ENCODE measurements at regions not wholly inside any gene's neighbourhood (a gene's known extent, or its start where the extent isn't known, plus 50 kb on each side); places are given as distances from the start of the nearest gene placed in this dataset.
"Not testable (repeated sequence)": the region's sequence is repeated elsewhere in the genome, so short reads cannot be mapped to it uniquely, and the experiment has no call there.

GRCh38 chr12:3419558-3419957 lies 71.4 kb upstream of the PRMT8 start:
- Histone ChIP-seq H3K9me3 (no peaks in the 10 kb centered on the region), H3K27ac (no peak overlapping the region), H3K4me1 (no peaks in the 10 kb centered on the region), H3K27me3 (ENCODE audit: insufficient read depth in 3 of 3, low read length in 2 of 3) (peaks cover 0 to 6% (median 0%) of the 10 kb centered on the region in 3 donors), H3K36me3 (ENCODE audit: insufficient read depth in 1 of 2, low read depth in 1 of 2) (no peaks in the 10 kb centered on the region), H3K4me3 (no peak overlapping the region)
- ATAC-seq (no peak), DNase-seq (no peak)
- WGBS, 3 donors: 69 to 71% (median 70%) methylated on average over 3 of the region's 3 CpGs
- TF ChIP-seq CTCF (IDR thresholded peaks at IDR 0.05): no peak
- intact Hi-C loops (cut with DNase I): no loop called here

- no peak for ATAC-seq
- peaks cover 0 to 6% (median 0%) of the 10 kb centered on the region in 3 donors for H3K27me3 ChIP-seq (ENCODE audit: insufficient read depth in 3 of 3, low read length in 2 of 3)
- 30 to 39% (median 35%) methylated on average over 6 of the region's 6 CpGs for WGBS, 3 donors
- H3K4me1 ChIP-seq: no peaks in the 10 kb centered on the region
- no peaks in the 10 kb centered on the region for H3K36me3 ChIP-seq (ENCODE audit: insufficient read depth in 1 of 2, low read depth in 1 of 2)
- no peak overlapping the region for H3K27ac ChIP-seq
- H3K4me3 ChIP-seq: no peak overlapping the region
- DNase-seq: no peak
- intact Hi-C loops (cut with DNase I): no loop called here
- H3K9me3 ChIP-seq: no peaks in the 10 kb centered on the region
- TF ChIP-seq CTCF (IDR thresholded peaks at IDR 0.05): no peak
Observed at GRCh38 chr12:3420693-3421092, 70.3 kb upstream of the PRMT8 start.

- no peak for TF ChIP-seq CTCF (IDR thresholded peaks at IDR 0.05)
- Histone ChIP-seq H3K4me1 (no peaks in the 10 kb centered on the region), H3K4me3 (no peak overlapping the region), H3K9me3 (no peaks in the 10 kb centered on the region), H3K27me3 (ENCODE audit: insufficient read depth in 3 of 3, low read length in 2 of 3) (peaks cover 0 to 6% (median 0%) of the 10 kb centered on the region in 3 donors), H3K27ac (no peak overlapping the region), H3K36me3 (ENCODE audit: insufficient read depth in 1 of 2, low read depth in 1 of 2) (no peaks in the 10 kb centered on the region)
- 11 to 17% (median 14%) methylated on average over 13 of the region's 13 CpGs for WGBS, 3 donors
- intact Hi-C loops (cut with DNase I): no loop called here
- no peak for DNase-seq
- no peak for ATAC-seq
Observed at GRCh38 chr12:3421191-3421978, 69.6 kb upstream of the PRMT8 start.

DNA sequence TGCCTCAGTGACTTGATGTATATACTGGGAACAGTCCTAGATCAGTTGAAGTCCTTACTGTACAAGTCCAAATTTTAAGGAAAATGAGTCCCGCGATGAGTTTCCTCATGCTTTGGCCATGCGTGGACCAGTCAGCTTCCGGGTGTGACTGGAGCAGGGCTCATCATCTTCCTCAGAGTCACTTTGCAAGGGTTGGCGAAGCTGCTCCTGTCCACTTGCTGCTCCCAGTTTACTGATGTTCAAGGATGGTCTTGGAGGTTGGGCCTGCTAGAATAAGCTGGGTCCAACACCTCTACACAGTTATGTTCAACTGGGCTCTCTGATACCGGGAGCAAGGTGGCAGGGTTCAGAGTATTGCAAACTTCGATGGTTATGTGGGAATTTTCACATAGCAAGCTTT lies 66.2 kb upstream of the PRMT8 start:
- H3K4me1 ChIP-seq; H3K9me3 ChIP-seq; ATAC-seq; H3K27me3 ChIP-seq (ENCODE audit: insufficient read depth in 3 of 3, low read length in 2 of 3); DNase-seq; H3K4me3 ChIP-seq; H3K27ac ChIP-seq; intact Hi-C loops (cut with DNase I); H3K36me3 ChIP-seq (ENCODE audit: insufficient read depth in 1 of 2, low read depth in 1 of 2): not testable (repeated sequence)
- 79 to 97% (median 87%) methylated on average over 7 of the region's 7 CpGs for WGBS, 3 donors

DNA sequence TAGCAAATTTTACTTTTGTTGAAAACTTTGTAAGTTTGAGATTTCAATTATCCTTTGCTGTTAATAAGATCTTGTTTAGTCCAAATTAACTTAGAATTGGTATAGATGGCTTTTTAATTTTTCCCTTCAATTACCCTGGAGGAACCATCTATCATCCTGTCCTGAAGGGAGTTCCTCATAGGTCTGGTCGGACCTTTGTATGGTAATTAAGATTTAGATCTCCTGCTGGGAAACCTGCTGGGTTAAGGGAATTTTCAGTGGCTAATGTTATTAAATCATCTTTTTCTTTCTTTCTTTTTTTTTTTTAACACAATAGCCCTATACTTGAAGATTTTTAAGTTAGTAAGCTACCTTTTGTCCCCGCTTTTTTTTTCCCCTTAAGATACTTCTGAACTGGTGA lies 63.0 kb upstream of the PRMT8 start:
- H3K27me3 ChIP-seq (ENCODE audit: insufficient read depth in 3 of 3, low read length in 2 of 3): peaks cover 0 to 4% (median 0%) of the 10 kb centered on the region in 3 donors
- no peak overlapping the region for H3K27ac ChIP-seq
- no peaks in the 10 kb centered on the region for H3K4me1 ChIP-seq
- ATAC-seq (no peak), DNase-seq (no peak)
- intact Hi-C loops (cut with DNase I): no loop called here
- H3K4me3 ChIP-seq: no peak overlapping the region
- no peaks in the 10 kb centered on the region for H3K9me3 ChIP-seq
- H3K36me3 ChIP-seq (ENCODE audit: insufficient read depth in 1 of 2, low read depth in 1 of 2): no peaks in the 10 kb centered on the region
- WGBS, 3 donors: 63 to 71% (median 69%) methylated on average over 2 of the region's 2 CpGs
- no peak for TF ChIP-seq CTCF (IDR thresholded peaks at IDR 0.05)

Measured in psoas muscle (tissue), 7 donors.